ENCODE measurements at regions not wholly inside any gene's neighbourhood (a gene's known extent, or its start where the extent isn't known, plus 50 kb on each side); places are given as distances from the start of the nearest gene placed in this dataset.

- ChIA-PET CTCF (no interaction called here), POLR2A (no interaction called here)
- Histone ChIP-seq H3K36me3 (replicated peaks in 1 of 2; ENCODE audit: control extremely low read depth in 1 of 2, control insufficient read depth in 1 of 2, extremely low read depth in 1 of 2, insufficient read depth in 2 of 2, low read length in 1 of 2) (no peaks in the 10 kb centered on the region), H3K27me3 (replicated peaks in 1 of 4; ENCODE audit: control extremely low read depth in 1 of 4, control insufficient read depth in 3 of 4, insufficient read depth in 4 of 4, low read length in 3 of 4) (no peaks in the 10 kb centered on the region), H3K27ac (ENCODE audit: low read length in 2 of 2) (no peak overlapping the region), H3K4me3 (ENCODE audit: control extremely low read depth in 1 of 5, extremely low read depth in 1 of 5, insufficient read depth in 1 of 5, low read depth in 2 of 5, low read length in 4 of 5) (no peak overlapping the region), H4K20me1 (ENCODE audit: control insufficient read depth, insufficient read depth, low read length, poor library complexity, severe bottlenecking) (no peaks in the 10 kb centered on the region), H3K79me2 (ENCODE audit: control insufficient read depth, insufficient read depth, low read length) (no peaks in the 10 kb centered on the region), H3K9ac (ENCODE audit: low read length) (no peak overlapping the region), H3K4me1 (ENCODE audit: control insufficient read depth in 2 of 2, insufficient read depth in 2 of 2, low read length in 2 of 2) (no peaks in the 10 kb centered on the region), H2AFZ (ENCODE audit: insufficient read depth, low read depth, low read length, poor library complexity, severe bottlenecking) (no peak overlapping the region), H3K4me2 (replicated peaks; ENCODE audit: low read depth, low read length, poor library complexity, severe bottlenecking) (no peak overlapping the region), H3K9me3 (ENCODE audit: control extremely low read depth in 1 of 3, control insufficient read depth in 2 of 3, insufficient read depth in 1 of 3, low read length in 2 of 3) (peaks cover 0 to 14% (median 0%) of the 10 kb centered on the region in 3 donors)
- Mint-ChIP-seq H3K27me3 (no peaks in the 10 kb centered on the region), H3K9me3 (ENCODE audit: insufficient read depth) (peaks cover 9% of the 10 kb centered on the region), H3K4me3 (no peak overlapping the region), H3K4me1 (no peaks in the 10 kb centered on the region), H3K27ac (no peak overlapping the region)
- no peak for ATAC-seq (ENCODE audit: low read depth)
- WGBS (ENCODE audit: insufficient coverage): no CpG with 5 or more reads among the region's 3 CpGs
- intact Hi-C loops (cut with micrococcal nuclease): no loop called here
- no peak for DNase-seq
- TF ChIP-seq CTCF (IDR thresholded peaks at IDR 0.05) (no peak), EZH2 (IDR thresholded peaks at IDR 0.05; ENCODE audit: borderline replicate concordance, insufficient read depth, low read depth, low read length, poor library complexity, severe bottlenecking) (no peak)
Measured at GRCh38 chr3:75144406-75144805, 519.7 kb upstream of the FRG2C start.

- H3K79me2 ChIP-seq (ENCODE audit: control insufficient read depth, insufficient read depth, low read length): no peaks in the 10 kb centered on the region
- H3K27me3 Mint-ChIP-seq: no peaks in the 10 kb centered on the region
- DNase-seq (no peak), ATAC-seq (ENCODE audit: low read depth) (no peak)
- H3K4me3 Mint-ChIP-seq: no peak overlapping the region
- H3K36me3 ChIP-seq (replicated peaks in 1 of 2; ENCODE audit: control extremely low read depth in 1 of 2, control insufficient read depth in 1 of 2, extremely low read depth in 1 of 2, insufficient read depth in 2 of 2, low read length in 1 of 2): no peaks in the 10 kb centered on the region
- no peaks in the 10 kb centered on the region for H3K9me3 ChIP-seq (ENCODE audit: control extremely low read depth in 1 of 3, control insufficient read depth in 2 of 3, insufficient read depth in 1 of 3, low read length in 2 of 3)
- H3K4me1 ChIP-seq (ENCODE audit: control insufficient read depth in 2 of 2, insufficient read depth in 2 of 2, low read length in 2 of 2): no peaks in the 10 kb centered on the region
- H3K27me3 ChIP-seq (replicated peaks in 1 of 4; ENCODE audit: control extremely low read depth in 1 of 4, control insufficient read depth in 3 of 4, insufficient read depth in 4 of 4, low read length in 3 of 4): no peaks in the 10 kb centered on the region
- no peaks in the 10 kb centered on the region for H4K20me1 ChIP-seq (ENCODE audit: control insufficient read depth, insufficient read depth, low read length, poor library complexity, severe bottlenecking)
- no peak overlapping the region for H3K9ac ChIP-seq (ENCODE audit: low read length)
- H2AFZ ChIP-seq (ENCODE audit: insufficient read depth, low read depth, low read length, poor library complexity, severe bottlenecking): no peak overlapping the region
- H3K4me3 ChIP-seq (ENCODE audit: control extremely low read depth in 1 of 5, extremely low read depth in 1 of 5, insufficient read depth in 1 of 5, low read depth in 2 of 5, low read length in 4 of 5): no peak overlapping the region
- H3K9me3 Mint-ChIP-seq (ENCODE audit: insufficient read depth): no peaks in the 10 kb centered on the region
- intact Hi-C loops (cut with micrococcal nuclease): no loop called here
- ChIA-PET CTCF (no interaction called here), POLR2A (no interaction called here)
- H3K27ac ChIP-seq (ENCODE audit: low read length in 2 of 2): no peak overlapping the region
- H3K4me2 ChIP-seq (replicated peaks; ENCODE audit: low read depth, low read length, poor library complexity, severe bottlenecking): no peak overlapping the region
- no peaks in the 10 kb centered on the region for H3K4me1 Mint-ChIP-seq
- TF ChIP-seq EZH2 (IDR thresholded peaks at IDR 0.05; ENCODE audit: borderline replicate concordance, insufficient read depth, low read depth, low read length, poor library complexity, severe bottlenecking): no peak
- TF ChIP-seq CTCF (IDR thresholded peaks at IDR 0.05): no peak
- H3K27ac Mint-ChIP-seq: no peak overlapping the region
- 20% methylated on average over 1 of the region's 2 CpGs for WGBS (ENCODE audit: insufficient coverage)
Measured at GRCh38 chr3:75171630-75172230, 492.4 kb upstream of the FRG2C start.
